Left lung (tissue), 4 donors: ENCODE measurements at regions not wholly inside any gene's neighbourhood (a gene's known extent, or its start where the extent isn't known, plus 50 kb on each side); places are given as distances from the start of the nearest gene placed in this dataset.

Source experiments
- ATAC-seq: fragments of 200-7000 bp; cut with Tn5 transposase; one replicate; pipeline ENCODE4 v1.9.1; 2020; ENCODE audit warnings: moderate library complexity
- DNase-seq, 4 donors: peaks; one replicate each; pipeline ENCODE4 v3.0.0-alpha.2; 2013 to 2020
- H3K27ac ChIP-seq, 2 donors: fragments of 200-600 bp; sonication (generic) in 1 of 2; one replicate each; pipeline versions ENCODE4 v1.5.0 to v1.8.0; 2020 to 2021
- H3K27me3 ChIP-seq, 2 donors: fragments of 200-600 bp; sonication (generic) in 1 of 2; one replicate each; pipeline versions ENCODE4 v1.5.0 to v1.8.0; 2020 to 2021
- H3K36me3 ChIP-seq, 2 donors: fragments of 200-600 bp; sonication (generic) in 1 of 2; one replicate each; pipeline versions ENCODE4 v1.5.0 to v1.8.0; 2020 to 2021
- H3K4me1 ChIP-seq, 2 donors: fragments of 200-600 bp; one replicate each; pipeline ENCODE4 v1.8.0; 2021
- H3K4me3 ChIP-seq, 2 donors: fragments of 200-600 bp; sonication (generic) in 1 of 2; one replicate each; pipeline versions ENCODE4 v1.5.0 to v1.8.0; 2020 to 2021; ENCODE audit warnings: mild to moderate bottlenecking in 1 of 2
- H3K9me3 ChIP-seq, 2 donors: fragments of 200-600 bp; sonication (generic) in 1 of 2; one replicate each; pipeline versions ENCODE4 v1.5.0 to v1.8.0; 2020 to 2021
- intact Hi-C, 2 donors: fragments of 100-400 bp; cut with DNase I; formaldehyde crosslinking; loops; one replicate each; pipeline versions ENCODE4 v1.11.2 to v1.14.2; 2022
- TF ChIP-seq, protein P1 (sequence below), 2 donors: fragments of 200-600 bp; sonication (generic) in 1 of 2; IDR thresholded peaks; one replicate each; pipeline versions ENCODE4 v1.5.0 to v1.8.0; 2021; ENCODE audit warnings: antibody characterized with exemption in 2 of 2
- donor health status: DM: no; HTN: yes; CAD: no.
- donor health status: DM: no; HTN: no; CAD: no.

DNA sequence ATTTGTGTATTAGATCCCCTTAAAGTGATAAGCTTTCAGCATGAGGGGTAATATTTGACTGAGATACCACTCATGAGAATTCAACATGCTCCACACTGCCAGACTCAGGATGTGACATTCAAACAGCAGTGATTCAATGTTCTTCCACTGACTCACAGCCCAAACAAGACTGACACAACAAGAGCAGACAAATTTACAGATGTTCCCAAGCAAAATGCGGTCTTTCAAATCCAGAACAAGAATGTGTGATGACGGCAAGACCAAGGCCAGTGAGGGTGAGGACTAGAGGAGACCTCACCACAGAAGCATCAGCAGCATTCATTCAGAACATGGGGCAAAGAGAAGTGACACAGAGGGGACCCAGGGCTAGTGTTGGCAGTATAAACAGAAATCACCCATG is 99.3 kb upstream of the GRIA3 start:
- no peak for DNase-seq
- H3K4me1 ChIP-seq, result no peaks in the 10 kb centered on the region
- H3K9me3 ChIP-seq, result no peaks in the 10 kb centered on the region
- no peak overlapping the region for H3K4me3 ChIP-seq
- ATAC-seq, result no peak
- H3K27ac ChIP-seq, result no peak overlapping the region
- no peaks in the 10 kb centered on the region for H3K36me3 ChIP-seq
- TF ChIP-seq, protein P1, sequence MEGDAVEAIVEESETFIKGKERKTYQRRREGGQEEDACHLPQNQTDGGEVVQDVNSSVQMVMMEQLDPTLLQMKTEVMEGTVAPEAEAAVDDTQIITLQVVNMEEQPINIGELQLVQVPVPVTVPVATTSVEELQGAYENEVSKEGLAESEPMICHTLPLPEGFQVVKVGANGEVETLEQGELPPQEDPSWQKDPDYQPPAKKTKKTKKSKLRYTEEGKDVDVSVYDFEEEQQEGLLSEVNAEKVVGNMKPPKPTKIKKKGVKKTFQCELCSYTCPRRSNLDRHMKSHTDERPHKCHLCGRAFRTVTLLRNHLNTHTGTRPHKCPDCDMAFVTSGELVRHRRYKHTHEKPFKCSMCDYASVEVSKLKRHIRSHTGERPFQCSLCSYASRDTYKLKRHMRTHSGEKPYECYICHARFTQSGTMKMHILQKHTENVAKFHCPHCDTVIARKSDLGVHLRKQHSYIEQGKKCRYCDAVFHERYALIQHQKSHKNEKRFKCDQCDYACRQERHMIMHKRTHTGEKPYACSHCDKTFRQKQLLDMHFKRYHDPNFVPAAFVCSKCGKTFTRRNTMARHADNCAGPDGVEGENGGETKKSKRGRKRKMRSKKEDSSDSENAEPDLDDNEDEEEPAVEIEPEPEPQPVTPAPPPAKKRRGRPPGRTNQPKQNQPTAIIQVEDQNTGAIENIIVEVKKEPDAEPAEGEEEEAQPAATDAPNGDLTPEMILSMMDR (IDR thresholded peaks at IDR 0.05), result no peak
- H3K27me3 ChIP-seq, result no peaks in the 10 kb centered on the region
- intact Hi-C loops, result no loop called here

DNA sequence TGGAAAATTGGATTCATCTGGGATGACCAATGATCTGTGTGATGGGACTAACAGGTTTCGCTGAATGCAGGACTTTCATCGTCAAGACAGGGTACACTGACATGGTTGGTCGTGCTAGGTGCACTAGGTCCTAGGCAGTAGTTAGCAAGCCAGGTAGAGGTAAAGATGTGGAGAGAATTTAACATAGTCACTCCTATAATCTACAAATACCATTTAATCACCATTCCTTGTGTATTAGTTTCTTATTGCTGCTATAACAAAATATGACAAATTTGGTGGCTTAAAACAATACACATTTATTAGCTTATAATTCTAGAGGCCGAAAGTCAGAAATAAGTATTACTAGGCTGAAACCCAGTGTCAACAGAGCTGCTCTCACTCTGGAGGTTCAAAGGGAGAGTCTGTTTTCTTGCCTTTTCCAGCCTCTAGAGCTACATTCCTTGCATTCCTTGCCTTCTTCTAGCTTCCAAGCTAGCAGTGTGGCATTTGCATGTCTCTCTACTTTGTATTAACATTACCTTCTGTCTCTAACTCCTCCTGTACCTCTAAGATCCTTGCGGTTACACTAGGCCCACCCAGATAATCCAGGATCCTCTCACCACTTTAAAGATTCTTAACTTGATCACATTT is 98.7 kb upstream of the GRIA3 start:
- TF ChIP-seq, protein P1 (IDR thresholded peaks at IDR 0.05), result no peak
- Histone ChIP-seq H3K27me3 (no peaks in the 10 kb centered on the region), H3K27ac (no peak overlapping the region), H3K36me3 (no peaks in the 10 kb centered on the region), H3K4me3 (no peak overlapping the region), H3K4me1 (no peaks in the 10 kb centered on the region), H3K9me3 (no peaks in the 10 kb centered on the region)
- no peak for DNase-seq
- peak; percentile 79 for ATAC-seq
- intact Hi-C loops, result no loop called here

DNA sequence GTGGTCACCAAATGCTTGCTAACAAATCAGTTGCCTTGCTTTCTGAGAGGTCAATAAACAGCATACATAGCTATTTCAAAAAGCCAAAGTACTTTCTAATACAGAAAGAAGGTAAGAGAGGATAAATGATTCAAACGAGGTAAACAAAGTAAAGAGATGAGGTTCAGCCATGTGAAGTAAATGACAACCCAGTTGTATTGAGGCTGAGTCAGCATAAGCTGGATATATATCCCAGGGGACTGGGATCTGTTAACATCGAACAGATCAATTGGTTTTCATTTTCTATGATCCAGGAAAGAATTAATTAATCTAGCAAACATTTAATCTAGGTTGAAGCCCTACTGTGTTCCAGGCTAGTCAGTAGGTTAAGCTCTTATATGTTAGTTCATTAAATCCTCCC is 97.3 kb upstream of the GRIA3 start:
- Histone ChIP-seq H3K4me3 (no peak overlapping the region), H3K36me3 (no peaks in the 10 kb centered on the region), H3K27me3 (no peaks in the 10 kb centered on the region), H3K9me3 (no peaks in the 10 kb centered on the region), H3K4me1 (no peaks in the 10 kb centered on the region), H3K27ac (no peak overlapping the region)
- DNase-seq, result no peak
- intact Hi-C loops, result no loop called here
- ATAC-seq, result no peak
- TF ChIP-seq, protein P1 (IDR thresholded peaks at IDR 0.05), result no peak

DNA sequence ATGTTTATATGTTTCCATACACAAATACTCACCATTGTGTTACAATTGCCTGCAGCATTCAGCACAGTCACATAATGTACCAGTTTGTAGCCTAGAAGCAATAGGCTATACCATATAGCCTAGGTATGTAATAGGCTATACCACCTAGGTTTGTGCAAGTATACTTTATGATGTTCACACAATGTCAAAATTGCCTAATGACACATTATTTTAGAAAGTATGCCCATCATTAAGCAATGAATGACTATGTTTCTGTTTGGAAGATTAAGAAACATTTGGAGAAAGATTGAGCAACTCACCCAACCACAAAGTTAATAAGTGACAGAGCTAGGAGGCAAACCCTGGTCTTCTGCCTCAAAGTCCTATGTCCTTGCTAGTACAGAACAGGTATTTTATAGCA is 96.8 kb upstream of the GRIA3 start:
- intact Hi-C loops, result no loop called here
- Histone ChIP-seq H3K4me3 (no peak overlapping the region), H3K27me3 (no peaks in the 10 kb centered on the region), H3K4me1 (no peaks in the 10 kb centered on the region), H3K36me3 (no peaks in the 10 kb centered on the region), H3K9me3 (no peaks in the 10 kb centered on the region), H3K27ac (no peak overlapping the region)
- DNase-seq (no peak), ATAC-seq (peak; percentile 65)
- TF ChIP-seq, protein P1 (IDR thresholded peaks at IDR 0.05), result no peak

DNA sequence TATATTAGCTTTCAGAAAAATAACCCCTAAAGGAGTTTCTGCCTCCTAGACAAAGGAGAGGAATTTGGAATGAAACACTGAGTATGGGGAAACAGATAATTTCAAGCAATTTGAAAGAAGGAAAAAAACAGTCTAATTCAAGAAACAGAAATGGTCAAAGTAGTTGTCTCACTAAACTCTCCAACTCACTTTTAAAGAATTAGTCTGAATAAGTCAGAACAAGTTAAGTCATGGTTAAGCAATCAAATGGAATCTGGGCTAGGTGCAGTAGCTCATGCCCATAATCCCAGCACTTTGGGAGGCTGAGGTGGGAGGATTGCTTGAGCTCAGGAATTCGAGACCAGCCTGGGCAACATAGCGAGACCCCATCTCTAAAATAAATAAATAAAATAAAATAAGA is 95.7 kb upstream of the GRIA3 start:
- Histone ChIP-seq H3K4me1 (no peaks in the 10 kb centered on the region), H3K9me3 (no peaks in the 10 kb centered on the region), H3K36me3 (no peaks in the 10 kb centered on the region), H3K27ac (no peak overlapping the region), H3K4me3 (no peak overlapping the region), H3K27me3 (no peaks in the 10 kb centered on the region)
- ATAC-seq, result no peak
- TF ChIP-seq, protein P1 (IDR thresholded peaks at IDR 0.05), result no peak
- intact Hi-C loops, result no loop called here
- DNase-seq, result no peak
